ENCODE measurements at regions not wholly inside any gene's neighbourhood (a gene's known extent, or its start where the extent isn't known, plus 50 kb on each side); places are given as distances from the start of the nearest gene placed in this dataset.

- no CpG with 5 or more reads among the region's 4 CpGs for WGBS (ENCODE audit: insufficient coverage)
- H3K4me1 ChIP-seq (ENCODE audit: control insufficient read depth in 2 of 2, insufficient read depth in 2 of 2, low read length in 2 of 2) = no peaks in the 10 kb centered on the region
- no peak overlapping the region for H3K4me3 ChIP-seq (ENCODE audit: control extremely low read depth in 1 of 5, extremely low read depth in 1 of 5, insufficient read depth in 1 of 5, low read depth in 2 of 5, low read length in 4 of 5)
- intact Hi-C loops (cut with micrococcal nuclease) = no loop called here
- H4K20me1 ChIP-seq (ENCODE audit: control insufficient read depth, insufficient read depth, low read length, poor library complexity, severe bottlenecking) = no peaks in the 10 kb centered on the region
- Mint-ChIP-seq H3K27me3 (no peaks in the 10 kb centered on the region), H3K4me1 (no peaks in the 10 kb centered on the region), H3K4me3 (no peak overlapping the region), H3K9me3 (ENCODE audit: insufficient read depth) (no peaks in the 10 kb centered on the region), H3K27ac (no peak overlapping the region)
- no peak for TF ChIP-seq EZH2 (IDR thresholded peaks at IDR 0.05; ENCODE audit: borderline replicate concordance, insufficient read depth, low read depth, low read length, poor library complexity, severe bottlenecking)
- TF ChIP-seq, protein P1, sequence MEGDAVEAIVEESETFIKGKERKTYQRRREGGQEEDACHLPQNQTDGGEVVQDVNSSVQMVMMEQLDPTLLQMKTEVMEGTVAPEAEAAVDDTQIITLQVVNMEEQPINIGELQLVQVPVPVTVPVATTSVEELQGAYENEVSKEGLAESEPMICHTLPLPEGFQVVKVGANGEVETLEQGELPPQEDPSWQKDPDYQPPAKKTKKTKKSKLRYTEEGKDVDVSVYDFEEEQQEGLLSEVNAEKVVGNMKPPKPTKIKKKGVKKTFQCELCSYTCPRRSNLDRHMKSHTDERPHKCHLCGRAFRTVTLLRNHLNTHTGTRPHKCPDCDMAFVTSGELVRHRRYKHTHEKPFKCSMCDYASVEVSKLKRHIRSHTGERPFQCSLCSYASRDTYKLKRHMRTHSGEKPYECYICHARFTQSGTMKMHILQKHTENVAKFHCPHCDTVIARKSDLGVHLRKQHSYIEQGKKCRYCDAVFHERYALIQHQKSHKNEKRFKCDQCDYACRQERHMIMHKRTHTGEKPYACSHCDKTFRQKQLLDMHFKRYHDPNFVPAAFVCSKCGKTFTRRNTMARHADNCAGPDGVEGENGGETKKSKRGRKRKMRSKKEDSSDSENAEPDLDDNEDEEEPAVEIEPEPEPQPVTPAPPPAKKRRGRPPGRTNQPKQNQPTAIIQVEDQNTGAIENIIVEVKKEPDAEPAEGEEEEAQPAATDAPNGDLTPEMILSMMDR (IDR thresholded peaks at IDR 0.05) = no peak
- H3K9me3 ChIP-seq (ENCODE audit: control extremely low read depth in 1 of 3, control insufficient read depth in 2 of 3, insufficient read depth in 1 of 3, low read length in 2 of 3) = no peaks in the 10 kb centered on the region
- H3K36me3 ChIP-seq (replicated peaks in 1 of 2; ENCODE audit: control extremely low read depth in 1 of 2, control insufficient read depth in 1 of 2, extremely low read depth in 1 of 2, insufficient read depth in 2 of 2, low read length in 1 of 2) = no peaks in the 10 kb centered on the region
- ATAC-seq (ENCODE audit: low read depth) (no peak), DNase-seq (no peak)
- ChIA-PET POLR2A (no interaction called here), CTCF (no interaction called here)
- no peak overlapping the region for H3K4me2 ChIP-seq (replicated peaks; ENCODE audit: low read depth, low read length, poor library complexity, severe bottlenecking)
- no peaks in the 10 kb centered on the region for H3K79me2 ChIP-seq (ENCODE audit: control insufficient read depth, insufficient read depth, low read length)
- H3K27ac ChIP-seq (ENCODE audit: low read length in 2 of 2) = no peak overlapping the region
- no peaks in the 10 kb centered on the region for H3K27me3 ChIP-seq (replicated peaks in 1 of 4; ENCODE audit: control extremely low read depth in 1 of 4, control insufficient read depth in 3 of 4, insufficient read depth in 4 of 4, low read length in 3 of 4)
- H3K9ac ChIP-seq (ENCODE audit: low read length) = no peak overlapping the region
- H2AFZ ChIP-seq (ENCODE audit: insufficient read depth, low read depth, low read length, poor library complexity, severe bottlenecking) = no peak overlapping the region
Measured at GRCh38 chr12:83349907-83350611, 663.4 kb downstream of the TMTC2 start.

GRCh38 chr12:83346333-83346732, 659.6 kb downstream of the TMTC2 start:
- no peak for ATAC-seq (ENCODE audit: low read depth)

More at GRCh38 chr12:83346333-83346732, 659.6 kb downstream of the TMTC2 start:
- ChIA-PET CTCF (no interaction called here), POLR2A (no interaction called here)
- Histone ChIP-seq H3K27me3 (replicated peaks in 1 of 4; ENCODE audit: control extremely low read depth in 1 of 4, control insufficient read depth in 3 of 4, insufficient read depth in 4 of 4, low read length in 3 of 4) (no peaks in the 10 kb centered on the region), H3K4me3 (ENCODE audit: control extremely low read depth in 1 of 5, extremely low read depth in 1 of 5, insufficient read depth in 1 of 5, low read depth in 2 of 5, low read length in 4 of 5) (no peak overlapping the region), H3K9ac (ENCODE audit: low read length) (no peak overlapping the region), H3K79me2 (ENCODE audit: control insufficient read depth, insufficient read depth, low read length) (no peaks in the 10 kb centered on the region), H3K9me3 (ENCODE audit: control extremely low read depth in 1 of 3, control insufficient read depth in 2 of 3, insufficient read depth in 1 of 3, low read length in 2 of 3) (no peaks in the 10 kb centered on the region), H3K4me2 (replicated peaks; ENCODE audit: low read depth, low read length, poor library complexity, severe bottlenecking) (no peak overlapping the region), H3K36me3 (replicated peaks in 1 of 2; ENCODE audit: control extremely low read depth in 1 of 2, control insufficient read depth in 1 of 2, extremely low read depth in 1 of 2, insufficient read depth in 2 of 2, low read length in 1 of 2) (no peaks in the 10 kb centered on the region), H2AFZ (ENCODE audit: insufficient read depth, low read depth, low read length, poor library complexity, severe bottlenecking) (no peak overlapping the region), H3K27ac (ENCODE audit: low read length in 2 of 2) (no peak overlapping the region), H4K20me1 (ENCODE audit: control insufficient read depth, insufficient read depth, low read length, poor library complexity, severe bottlenecking) (no peaks in the 10 kb centered on the region), H3K4me1 (ENCODE audit: control insufficient read depth in 2 of 2, insufficient read depth in 2 of 2, low read length in 2 of 2) (no peaks in the 10 kb centered on the region)
- TF ChIP-seq EZH2 (IDR thresholded peaks at IDR 0.05; ENCODE audit: borderline replicate concordance, insufficient read depth, low read depth, low read length, poor library complexity, severe bottlenecking) = no peak
- TF ChIP-seq, protein P1 (IDR thresholded peaks at IDR 0.05) = no peak
- intact Hi-C loops (cut with micrococcal nuclease) = no loop called here
- no peak for DNase-seq
- no peaks in the 10 kb centered on the region for H3K27me3 Mint-ChIP-seq
- H3K4me1 Mint-ChIP-seq = no peaks in the 10 kb centered on the region
- H3K9me3 Mint-ChIP-seq (ENCODE audit: insufficient read depth) = no peaks in the 10 kb centered on the region
- H3K4me3 Mint-ChIP-seq = no peak overlapping the region
- no peak overlapping the region for H3K27ac Mint-ChIP-seq

Measured in B cell (primary cell).